CD4-positive, alpha-beta T cell treated with Interferon gamma for 1 hour (primary cell): ENCODE measurements at regions not wholly inside any gene's neighbourhood (a gene's known extent, or its start where the extent isn't known, plus 50 kb on each side); places are given as distances from the start of the nearest gene placed in this dataset.

Experiments used
- DNase-seq: peaks from one replicate; pipeline ENCODE4 v3.0.0-alpha.2; 2020

DNA sequence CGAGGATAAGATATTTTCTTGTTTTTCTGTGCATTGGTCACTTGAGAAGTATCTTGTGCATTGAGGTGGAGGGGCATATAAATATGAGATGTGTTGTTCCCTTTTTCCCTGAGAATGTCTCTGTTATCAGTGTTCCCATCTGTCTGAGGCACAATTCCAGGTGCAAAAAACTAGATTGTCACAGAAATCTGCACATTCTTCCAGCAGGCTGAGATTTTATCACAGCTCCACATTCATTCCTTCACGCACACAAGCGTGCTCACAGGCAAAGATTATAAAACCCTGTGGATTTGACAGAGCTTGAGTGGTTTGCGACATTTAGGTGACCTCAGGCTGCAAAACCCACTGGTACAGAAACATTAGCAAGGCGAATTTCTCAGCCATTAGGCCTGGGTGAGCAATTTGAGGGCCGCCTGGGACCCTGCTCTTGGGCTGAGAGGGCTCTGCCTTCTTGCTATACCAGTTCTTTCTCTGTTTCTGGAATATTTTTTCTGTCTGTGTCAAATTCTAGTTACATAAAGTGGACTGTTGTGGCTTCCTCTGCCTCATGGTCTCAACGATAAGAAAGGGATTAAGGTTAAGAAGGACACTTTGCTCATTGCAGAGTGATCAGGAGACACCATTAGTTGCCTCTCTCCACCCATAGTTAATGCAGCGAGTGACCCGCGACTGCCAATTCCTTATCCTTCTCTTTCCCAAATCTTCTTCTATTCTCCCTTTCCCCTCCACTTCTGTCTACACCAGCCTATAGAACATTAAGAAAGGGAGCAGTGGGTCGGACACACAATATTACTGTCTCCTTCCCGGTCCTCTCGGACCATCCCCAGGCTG lies 86.7 kb upstream of the C1QTNF7 start:
- DNase-seq, result no peak

DNA sequence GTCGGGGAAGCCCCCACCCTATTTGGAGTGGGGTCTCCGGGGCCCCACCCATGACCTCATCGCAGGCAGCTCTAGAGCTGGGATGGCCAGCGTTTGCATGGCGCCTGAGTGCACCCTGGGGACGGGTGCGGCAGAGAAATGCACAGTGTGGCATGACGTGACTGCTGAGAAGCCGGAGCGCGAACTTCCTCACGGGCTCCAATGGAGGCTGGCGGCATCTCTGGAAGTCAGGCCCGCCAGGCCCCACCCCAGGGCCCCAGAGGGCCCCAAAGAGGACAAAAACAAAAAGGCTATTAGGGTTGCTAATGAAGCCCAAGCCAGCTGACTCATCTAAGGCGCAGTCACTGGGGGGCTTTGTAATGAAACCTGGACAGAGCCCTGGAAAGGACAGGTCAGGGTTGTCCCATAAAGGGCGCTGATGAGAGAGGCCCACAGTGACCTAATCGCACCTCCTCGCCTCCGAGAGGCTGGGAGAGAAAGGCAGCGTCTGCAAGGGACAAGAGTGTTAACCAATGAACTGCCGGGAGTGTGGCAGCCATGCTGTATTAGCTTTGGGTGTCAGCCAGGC lies 86.0 kb upstream of the C1QTNF7 start:
- no peak for DNase-seq

DNA sequence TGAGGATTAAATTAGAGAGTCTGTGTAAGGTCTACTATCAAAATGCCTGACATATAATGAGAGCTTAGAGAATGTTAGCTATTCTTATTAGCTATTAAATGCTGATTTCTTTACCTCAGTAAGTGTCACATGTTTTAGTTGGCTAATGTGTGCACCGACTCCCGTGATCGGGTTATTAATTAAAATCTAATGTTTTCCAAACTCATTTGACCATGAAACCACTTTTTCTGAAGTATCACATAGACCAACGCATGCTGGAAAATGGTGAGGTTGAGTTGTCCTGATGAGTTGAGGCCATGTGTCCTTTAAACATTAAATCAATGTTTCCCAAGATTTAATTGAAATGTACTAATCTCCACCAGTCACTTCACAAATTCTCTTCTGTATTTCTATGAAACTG lies 84.8 kb upstream of the C1QTNF7 start:
- DNase-seq, result no peak

DNA sequence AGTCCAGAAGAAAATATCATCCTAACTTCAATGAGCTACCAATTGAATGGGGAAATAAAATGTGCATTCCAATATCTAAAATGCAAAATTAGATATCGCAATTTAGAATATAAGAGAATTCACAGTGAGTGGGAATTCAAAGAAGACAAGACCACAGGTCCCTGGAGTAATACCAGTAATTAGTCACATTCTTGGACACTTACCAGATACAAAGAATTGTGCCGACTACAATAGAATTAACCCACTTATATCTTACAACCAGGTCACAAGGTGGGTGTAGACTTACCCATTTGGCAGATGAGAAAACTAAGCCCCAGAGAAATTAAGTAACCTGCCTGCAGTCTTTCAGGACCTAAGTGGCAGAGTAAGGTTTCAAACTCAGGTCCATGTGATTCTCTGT lies 84.3 kb upstream of the C1QTNF7 start:
- no peak for DNase-seq

DNA sequence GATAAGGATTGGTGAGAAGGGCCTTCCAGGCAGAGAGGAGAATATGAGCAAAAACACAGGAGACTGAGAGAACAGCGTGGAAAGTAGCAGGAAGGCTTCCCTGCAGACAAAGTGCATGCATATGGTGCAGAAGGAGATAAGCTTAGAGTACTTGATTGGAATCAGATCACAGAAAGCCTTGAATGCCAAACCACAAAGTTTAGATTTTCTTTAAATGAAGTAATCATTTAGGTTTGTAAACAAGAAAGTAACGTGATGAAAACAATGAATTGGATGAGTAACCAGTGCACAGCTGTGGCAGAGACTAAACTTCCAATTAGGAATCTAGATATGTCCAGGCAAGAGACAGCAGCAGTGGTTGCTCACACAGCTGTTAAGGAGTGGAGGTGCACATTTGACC lies 83.8 kb upstream of the C1QTNF7 start:
- no peak for DNase-seq

DNA sequence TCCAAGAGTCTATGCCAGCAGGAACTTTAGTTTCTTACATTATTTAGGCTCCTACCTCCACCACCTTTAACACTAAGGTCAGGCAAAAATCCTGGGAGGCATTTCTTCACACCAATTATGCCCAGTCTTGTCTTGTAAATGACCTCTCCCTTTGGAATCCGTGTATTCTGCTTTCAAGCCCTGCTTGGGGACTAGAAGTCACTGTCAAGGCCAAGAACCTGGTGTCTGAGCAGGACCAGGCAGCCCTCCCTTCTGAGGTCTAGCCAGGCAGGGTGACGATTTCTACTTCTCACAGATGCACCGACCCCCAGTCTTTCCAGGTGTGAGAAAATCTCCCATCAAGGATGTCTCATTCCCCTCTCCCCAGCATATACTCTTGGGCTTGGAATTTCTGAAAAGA lies 82.7 kb upstream of the C1QTNF7 start:
- no peak for DNase-seq

DNA sequence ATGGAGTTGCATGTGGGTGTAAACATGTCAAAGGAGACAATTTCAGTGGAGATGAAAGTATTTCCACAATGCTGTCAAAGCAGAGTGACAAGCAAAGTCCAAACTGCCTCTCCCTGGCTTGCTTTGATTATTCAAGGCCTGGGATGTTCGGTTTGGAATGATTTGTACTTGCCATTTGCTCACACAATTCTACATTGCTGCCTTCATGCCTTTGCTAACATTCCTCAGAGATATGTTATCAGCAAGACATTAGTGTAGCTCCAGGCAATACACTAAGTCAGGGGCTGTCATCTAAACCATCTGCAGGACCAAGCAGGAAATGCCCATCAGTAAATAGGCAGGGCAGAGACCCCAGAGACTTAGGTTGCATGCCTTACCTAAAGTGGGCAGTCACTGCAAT lies 79.6 kb upstream of the C1QTNF7 start:
- DNase-seq, result no peak

DNA sequence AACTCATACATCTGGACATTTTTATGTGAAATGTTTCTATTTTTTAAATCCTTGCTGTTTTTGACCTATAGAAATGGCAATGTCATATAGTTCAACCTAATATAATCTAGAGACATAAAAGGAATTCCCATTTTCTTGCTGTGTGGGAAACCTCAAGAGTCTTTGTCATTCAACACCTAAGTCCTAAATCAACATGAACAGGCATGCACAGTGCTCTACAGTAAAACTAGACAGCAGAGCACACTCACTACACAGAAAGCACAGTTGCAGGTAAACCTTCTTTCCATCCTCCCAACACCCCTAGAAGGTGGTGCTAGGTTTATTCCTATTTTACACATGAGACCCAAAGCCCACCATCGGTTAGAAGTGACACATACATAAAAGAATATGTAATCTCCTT lies 79.1 kb upstream of the C1QTNF7 start:
- DNase-seq, result no peak

DNA sequence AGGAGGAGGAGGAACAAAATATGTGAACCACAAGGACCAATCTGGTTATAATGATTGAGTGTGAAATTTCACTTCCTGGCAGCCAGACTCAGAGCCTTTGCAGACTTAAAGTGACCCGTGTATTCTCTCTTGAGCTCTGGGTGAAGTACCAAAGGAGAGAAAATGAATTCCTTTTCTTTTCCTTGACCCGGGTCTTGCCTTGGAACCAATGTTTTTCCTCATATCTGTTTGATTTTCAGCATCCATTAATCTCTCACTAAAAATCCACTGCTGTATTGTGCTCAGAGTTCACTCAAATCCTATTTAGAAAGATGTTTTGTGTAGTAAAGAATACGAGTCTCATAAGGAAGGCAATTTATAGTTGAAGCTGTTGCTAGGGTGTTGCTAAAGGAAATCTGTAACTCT lies 78.3 kb upstream of the C1QTNF7 start:
- no peak for DNase-seq

DNA sequence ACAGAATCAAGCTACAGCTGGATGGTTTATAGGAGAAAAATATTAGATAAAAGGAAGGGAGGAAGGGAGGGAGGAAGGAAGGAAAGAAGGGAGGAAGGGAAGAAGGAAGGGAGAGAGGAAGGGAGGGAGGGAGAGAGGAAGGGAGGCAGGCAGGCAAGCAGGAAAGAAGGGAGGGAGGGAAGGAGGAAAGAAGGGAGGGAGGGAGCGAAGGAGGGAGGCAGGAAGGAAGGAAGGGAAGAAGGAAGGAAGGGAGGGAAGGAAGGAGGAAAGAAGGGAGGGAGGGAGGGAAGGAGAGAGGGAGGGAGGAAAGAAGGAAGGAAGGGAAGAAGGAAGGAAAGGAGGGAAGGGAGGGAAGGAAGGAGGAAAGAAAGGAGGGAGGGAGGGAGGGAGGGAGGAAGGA lies 77.9 kb upstream of the C1QTNF7 start:
- no peak for DNase-seq

DNA sequence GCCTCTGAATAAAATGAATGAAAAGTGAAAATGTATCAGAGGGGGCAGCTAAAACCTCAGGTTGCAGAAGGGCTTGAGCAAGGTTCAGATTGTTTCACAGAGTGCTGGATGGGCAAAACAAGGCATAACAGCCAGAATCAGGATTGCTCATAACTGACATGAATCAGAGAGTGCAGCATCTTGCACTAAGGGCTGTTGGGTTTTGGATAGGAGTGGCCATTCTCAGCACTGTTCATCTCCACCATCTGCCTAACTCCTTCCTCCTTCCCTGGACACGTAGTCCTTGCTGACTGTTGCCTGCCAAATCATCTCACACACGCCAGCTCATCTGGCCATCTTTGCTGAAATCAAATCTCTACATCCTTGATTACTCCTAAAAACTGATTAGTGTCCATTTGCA lies 75.3 kb upstream of the C1QTNF7 start:
- no peak for DNase-seq

DNA sequence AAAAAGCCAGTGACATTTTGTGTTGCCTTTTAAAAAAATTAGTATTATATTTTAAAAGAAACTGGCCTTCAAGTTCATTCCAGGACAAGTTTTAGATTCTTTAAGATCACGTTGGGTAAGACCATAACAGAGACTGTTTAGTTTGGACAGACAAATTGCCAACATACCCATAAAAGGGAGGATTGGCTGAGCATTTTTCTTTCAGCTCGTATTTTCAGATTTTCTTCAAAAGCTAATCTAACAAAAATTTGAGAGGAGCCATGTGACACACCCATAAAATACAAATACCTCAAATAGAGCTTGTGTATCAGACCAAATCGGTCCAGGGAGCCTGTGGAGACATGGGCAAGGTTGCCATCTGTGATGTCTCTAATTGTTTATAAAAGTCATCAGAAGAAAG lies 74.6 kb upstream of the C1QTNF7 start:
- no peak for DNase-seq

DNA sequence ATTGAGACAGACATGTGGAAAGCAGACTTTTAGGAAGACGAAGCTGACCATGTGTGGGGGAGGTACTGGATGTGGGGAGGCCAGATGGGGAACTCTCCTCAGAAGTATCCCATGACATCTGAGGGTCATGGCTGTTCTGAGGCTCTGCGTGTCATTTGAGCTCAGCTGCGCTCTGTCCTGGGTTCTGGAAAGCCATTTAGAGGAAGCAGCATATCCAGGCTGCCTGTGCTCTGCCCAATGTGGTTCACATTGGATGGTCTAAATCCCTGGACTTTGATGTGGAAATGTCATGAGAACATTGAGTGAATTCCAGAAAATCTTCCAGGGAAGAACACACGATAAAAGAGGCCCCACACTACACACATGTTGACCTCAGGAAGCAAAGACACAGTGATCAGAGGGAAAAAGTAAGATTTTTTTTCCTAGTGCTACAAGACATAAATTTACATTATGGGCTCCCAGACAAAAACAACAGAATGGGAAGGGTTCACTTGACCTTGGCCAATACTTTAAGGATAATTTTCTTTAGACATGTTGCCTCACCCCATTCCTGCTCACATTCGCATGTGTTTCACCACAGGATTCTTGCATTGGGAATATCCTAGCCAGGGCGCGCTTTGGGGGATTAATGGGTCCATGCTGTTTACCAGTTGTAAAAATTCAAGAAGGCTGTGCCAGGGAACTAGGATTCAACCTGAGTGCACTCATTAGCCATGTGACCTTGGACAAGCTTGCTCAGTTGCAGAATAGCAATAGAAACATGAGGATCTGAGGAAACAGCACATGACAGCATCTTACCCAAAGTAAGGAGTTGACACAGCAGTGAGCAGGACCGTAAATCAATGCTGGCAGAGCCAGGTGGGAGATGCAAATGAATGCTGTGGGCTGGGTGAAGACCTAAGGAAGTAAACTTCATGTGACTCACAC lies 73.2 kb upstream of the C1QTNF7 start:
- DNase-seq, result no peak

DNA sequence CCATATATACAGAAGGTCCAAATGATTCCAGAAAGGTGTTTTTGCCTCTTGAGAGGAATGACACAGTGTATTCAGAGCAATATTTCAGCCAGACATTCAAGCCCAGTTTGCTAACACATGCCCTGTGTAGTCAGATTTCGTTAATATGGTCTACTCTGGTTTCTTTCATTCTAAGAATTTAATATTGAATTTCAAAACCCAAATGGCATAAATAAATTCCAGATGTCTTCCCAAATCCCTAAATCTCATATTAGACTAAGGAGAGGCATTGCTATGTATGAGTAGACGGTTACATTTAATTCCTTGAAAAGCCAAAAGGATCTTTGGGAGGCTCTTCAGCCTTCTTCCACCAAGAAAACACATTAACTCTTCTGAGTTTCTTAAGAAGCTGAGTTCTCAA lies 66.3 kb upstream of the C1QTNF7 start:
- DNase-seq, result no peak

DNA sequence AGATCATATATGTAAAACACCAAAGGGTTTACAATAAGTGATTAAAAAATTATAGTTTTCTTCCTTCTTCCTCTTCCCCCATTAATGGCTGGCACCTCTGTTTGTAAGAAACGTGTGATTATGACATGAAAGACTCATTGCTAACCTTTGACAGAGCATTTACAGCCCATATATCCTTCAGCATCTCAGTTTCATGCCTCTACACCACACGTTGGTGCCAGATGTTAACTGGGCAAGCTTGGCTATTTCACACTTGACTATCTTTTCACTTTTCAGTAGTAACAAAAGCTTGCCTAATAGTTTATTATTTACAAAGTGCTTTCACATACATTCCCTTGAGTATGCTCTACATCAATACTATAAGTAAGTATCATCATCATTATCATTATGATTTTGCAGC lies 65.3 kb upstream of the C1QTNF7 start:
- no peak for DNase-seq

DNA sequence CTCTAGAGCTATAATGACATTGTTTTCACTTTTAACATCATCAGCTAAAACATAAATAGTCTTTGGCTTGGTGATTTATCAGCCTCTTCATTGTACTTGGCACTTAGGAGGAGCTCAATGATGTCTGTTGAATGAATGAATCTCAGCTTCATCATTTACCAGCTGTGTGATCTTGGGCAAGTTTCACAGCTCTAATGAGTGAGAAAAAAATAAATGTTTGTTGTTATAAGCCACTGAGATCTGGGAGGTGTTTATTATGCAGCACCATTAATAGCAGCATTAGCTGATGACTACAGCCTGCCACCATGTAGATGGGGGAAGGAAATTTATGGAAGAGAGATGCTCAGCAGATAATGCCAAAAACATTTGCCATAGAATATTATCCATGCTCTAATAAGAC lies 63.6 kb upstream of the C1QTNF7 start:
- DNase-seq, result no peak

DNA sequence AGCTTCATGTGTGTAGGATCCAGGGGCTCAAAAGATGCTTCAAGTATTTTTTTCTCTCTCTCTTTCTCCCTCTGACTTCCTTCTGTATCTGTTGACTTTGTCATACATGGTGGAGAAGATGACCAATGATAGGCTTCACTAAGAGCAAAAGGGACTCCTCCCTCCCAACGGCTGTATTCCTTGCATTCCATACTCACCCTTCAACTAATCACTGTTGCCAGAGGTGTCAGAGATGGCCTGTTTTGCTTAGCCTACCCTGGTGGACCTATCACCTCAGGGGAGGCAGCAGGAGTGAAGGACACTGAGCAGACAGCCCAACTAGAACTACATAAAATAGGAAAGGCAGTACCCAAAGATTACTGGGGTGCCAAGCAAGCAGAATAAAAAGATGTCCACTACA lies 62.2 kb upstream of the C1QTNF7 start:
- no peak for DNase-seq

DNA sequence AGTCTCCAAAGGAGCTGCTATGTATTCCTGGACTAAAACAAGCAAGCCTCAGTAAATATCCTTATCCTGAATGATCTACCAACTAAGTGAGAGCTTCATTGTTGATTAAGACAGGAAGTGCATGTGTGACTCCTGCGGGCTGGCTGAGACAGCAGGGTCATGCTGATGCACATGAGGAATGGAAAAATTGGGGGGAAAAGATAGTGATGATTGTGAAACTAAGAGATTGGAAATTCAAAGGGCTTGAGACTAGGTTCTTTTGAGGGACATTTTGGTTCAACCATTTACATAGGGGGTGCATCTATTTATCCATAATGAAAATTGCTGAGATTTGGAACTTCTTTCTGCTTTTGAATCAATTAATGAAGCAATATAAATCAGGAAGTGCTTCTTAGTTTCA lies 61.1 kb upstream of the C1QTNF7 start:
- DNase-seq, result no peak

DNA sequence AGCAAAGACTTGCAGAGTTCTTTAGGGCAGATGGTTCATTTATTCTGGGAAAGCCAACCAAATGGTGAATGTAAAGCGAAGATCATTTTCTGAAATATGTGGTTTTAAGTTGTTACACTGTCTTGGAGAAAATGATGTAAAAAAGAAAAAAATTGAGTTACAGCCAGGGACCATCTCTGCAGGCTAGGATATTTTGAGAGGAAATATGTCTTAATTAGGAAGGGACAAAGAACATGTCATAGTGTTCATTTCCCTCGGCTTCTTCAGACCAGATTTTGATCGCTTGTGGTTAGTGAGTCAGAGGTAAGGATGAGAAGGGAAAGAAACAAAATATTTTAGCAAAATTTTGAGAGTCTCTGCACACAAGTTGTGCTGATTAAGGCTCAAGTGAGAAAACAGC lies 59.0 kb upstream of the C1QTNF7 start:
- DNase-seq, result no peak

DNA sequence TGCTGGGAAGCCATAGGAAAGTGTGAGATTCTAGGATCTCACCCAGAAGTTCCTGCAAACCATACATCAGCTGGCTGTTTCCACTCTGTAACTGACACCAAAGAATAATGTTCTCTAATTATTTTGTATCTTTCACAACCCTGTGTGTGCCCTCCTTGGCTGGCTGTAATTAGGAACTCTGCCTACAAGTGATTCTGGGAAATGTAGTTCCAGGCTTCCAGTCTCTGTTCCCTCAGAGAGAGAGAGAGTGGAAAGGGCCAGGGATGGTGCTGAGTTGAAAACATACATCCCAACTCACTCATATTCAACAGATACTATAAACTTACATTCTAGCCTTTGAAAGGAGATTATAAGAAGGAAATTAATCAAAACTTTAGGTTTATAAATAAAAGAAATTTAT lies 57.5 kb upstream of the C1QTNF7 start:
- no peak for DNase-seq

DNA sequence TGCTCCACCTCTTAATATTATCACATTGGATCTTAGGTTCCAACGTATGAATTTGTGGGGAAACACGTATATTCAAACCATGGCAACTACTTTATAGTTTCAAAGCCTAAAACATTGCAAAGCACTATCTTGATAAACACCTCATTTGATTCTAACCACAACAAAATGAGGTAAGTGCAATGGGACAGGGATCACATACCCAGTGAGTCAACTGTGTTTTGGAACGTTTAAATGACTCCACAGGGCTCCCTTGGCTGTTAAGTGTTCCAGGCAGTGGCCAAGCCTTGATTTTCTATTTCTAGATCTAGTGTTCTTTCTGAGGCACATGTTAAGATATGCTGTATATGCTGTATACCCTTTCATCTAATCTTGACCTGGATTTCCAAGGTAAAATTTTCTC lies 54.5 kb upstream of the C1QTNF7 start:
- DNase-seq, result no peak

DNA sequence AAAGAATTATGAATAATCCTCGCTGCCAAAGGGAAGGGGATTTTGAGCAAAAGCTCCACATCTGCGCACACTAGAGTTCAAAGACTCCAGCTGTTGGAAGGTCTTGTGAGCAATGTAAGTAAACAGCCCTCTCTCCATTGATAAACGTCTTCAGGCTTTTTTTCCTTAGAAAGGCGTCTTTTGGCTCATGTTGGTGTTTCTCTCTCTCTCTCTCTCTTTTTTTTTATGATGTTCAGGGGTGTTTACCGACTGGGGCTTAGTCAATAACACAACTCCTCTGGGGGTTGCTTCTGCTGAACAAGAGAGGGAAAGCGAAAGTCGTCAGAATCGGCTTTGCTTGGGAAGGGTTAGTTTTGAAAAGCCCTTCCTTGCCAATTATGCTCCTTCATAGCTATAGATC lies 53.2 kb upstream of the C1QTNF7 start:
- no peak for DNase-seq

DNA sequence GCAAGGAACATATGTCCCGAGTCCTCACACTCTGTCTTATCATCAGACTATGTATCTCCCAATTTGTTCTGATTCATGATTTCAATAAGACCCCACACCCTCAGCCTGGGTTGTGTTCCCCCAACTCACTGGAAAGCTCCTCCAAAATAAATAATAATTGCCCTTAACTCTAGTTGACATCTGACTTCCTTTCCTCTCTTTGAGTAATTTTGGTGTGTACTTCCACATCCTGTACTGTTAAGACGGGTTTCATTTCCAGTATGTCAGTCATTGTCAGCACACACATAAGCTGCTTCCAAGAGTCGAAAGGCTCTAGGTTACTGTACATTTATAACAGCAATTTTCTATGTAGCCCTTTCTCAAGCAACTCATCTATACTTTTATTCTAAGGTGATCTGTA lies 52.2 kb upstream of the C1QTNF7 start:
- DNase-seq, result no peak

DNA sequence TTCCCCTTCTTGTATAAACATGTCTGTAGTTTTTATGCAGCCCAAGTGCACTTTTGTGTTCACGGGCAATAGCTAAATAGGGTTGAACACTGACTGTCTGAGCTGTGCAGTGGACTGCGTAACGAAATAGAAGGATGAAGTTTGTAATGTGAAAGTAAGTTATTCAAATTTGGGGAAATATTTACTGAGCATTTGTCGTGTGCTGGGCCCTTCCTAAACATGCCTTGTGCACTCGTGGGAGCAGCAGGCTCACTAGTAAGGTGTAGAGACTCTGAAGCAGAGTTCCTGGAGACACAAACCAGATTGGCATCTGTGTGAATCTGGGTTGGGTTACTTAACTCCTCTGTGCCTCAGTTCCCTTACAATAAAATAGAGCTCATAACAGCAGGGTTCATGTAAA lies 51.7 kb upstream of the C1QTNF7 start:
- no peak for DNase-seq
